IMR-90 (cell line): ENCODE measurements at regions not wholly inside any gene's neighbourhood (a gene's known extent, or its start where the extent isn't known, plus 50 kb on each side); places are given as distances from the start of the nearest gene placed in this dataset.

Source experiments
- CTCF ChIP-seq: conservative IDR thresholded peaks from 2 replicates; pipeline ENCODE4 v1.5.1; 2012; ENCODE audit warnings: mild to moderate bottlenecking, low read depth, low read length, improper control_type of control experiment
- MAFK ChIP-seq: IDR thresholded peaks from 2 replicates; pipeline ENCODE4 v1.6.1; 2012; ENCODE audit warnings: low read depth, low read length, improper control_type of control experiment
- TF ChIP-seq, protein P1 (sequence below): fragments of 150-350 bp; IDR thresholded peaks from 2 replicates; pipeline ENCODE4 v1.6.1; 2017; ENCODE audit warnings: mild to moderate bottlenecking, antibody characterized with exemption, low read length, low read depth

DNA sequence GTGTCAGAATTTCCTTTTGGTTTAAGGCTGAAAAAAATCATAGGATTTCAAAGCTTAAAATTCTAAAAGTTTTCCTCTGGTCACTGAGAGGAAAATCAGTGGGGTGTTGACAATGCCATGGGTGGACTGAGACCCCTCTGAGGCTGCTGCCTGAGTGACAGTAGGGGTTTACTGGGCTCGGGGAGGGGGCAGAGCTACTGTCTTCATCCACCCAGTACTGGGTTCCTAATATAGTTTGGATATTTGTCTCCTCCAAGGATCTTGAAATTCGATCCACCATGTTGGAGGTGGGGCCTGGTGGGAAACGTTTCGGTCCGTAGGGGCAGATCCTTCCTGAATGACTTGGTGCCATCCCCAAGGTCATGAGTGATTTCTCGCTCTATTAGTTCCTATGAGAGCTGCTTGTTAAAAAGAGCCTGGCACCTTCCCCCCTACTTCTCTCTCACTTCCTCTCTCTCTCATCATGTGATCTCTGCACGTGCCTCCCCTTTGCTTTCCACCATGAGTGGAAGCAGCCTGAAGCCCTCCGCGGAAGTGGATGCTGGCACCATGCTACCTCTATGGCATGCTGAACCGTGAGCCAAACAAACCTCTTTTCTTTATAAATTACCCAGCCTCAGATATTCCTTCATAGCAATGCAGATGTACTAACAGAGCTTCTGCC, 72.3 kb downstream of the MAP10 start:
- TF ChIP-seq CTCF, result no peak
- TF ChIP-seq, protein P1, sequence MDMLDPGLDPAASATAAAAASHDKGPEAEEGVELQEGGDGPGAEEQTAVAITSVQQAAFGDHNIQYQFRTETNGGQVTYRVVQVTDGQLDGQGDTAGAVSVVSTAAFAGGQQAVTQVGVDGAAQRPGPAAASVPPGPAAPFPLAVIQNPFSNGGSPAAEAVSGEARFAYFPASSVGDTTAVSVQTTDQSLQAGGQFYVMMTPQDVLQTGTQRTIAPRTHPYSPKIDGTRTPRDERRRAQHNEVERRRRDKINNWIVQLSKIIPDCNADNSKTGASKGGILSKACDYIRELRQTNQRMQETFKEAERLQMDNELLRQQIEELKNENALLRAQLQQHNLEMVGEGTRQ, result no peak
- no peak for TF ChIP-seq MAFK
